Esophagus muscularis mucosa (tissue), 4 donors: ENCODE measurements at regions not wholly inside any gene's neighbourhood (a gene's known extent, or its start where the extent isn't known, plus 50 kb on each side); places are given as distances from the start of the nearest gene placed in this dataset.

Experiments
- DNase-seq: peaks from one replicate; pipeline ENCODE4 v3.0.0-alpha.2; 2017; ENCODE audit errors: extremely low spot score
- H3K27ac ChIP-seq, 4 donors: fragments of 200-600 bp; sonication (generic); replicated peaks in 1 of 4; 1 replicate in 3 of 4; 2 replicates in 1 of 4; pipeline ENCODE4 v1.5.1; 2016 to 2019; ENCODE audit warnings: mild to moderate bottlenecking in 1 of 4
- H3K27me3 ChIP-seq, 4 donors: fragments of 200-600 bp; sonication (generic); one replicate each; pipeline versions ENCODE4 v1.5.1 to v1.6.0; 2016 to 2019
- H3K36me3 ChIP-seq, 4 donors: fragments of 200-600 bp; sonication (generic); one replicate each; pipeline ENCODE4 v1.5.1; 2016 to 2019
- H3K4me1 ChIP-seq, 4 donors: fragments of 200-600 bp; sonication (generic); one replicate each; pipeline ENCODE4 v1.5.1; 2016 to 2019
- H3K4me3 ChIP-seq, 4 donors: fragments of 200-600 bp; sonication (generic); 1 replicate in 2 of 4; 2 replicates in 2 of 4; pipeline ENCODE4 v1.5.1; 2016 to 2019; ENCODE audit warnings: mild to moderate bottlenecking in 4 of 4, moderate library complexity in 1 of 4
- H3K9me3 ChIP-seq, 4 donors: fragments of 200-600 bp; sonication (generic); 1 replicate in 3 of 4; 2 replicates in 1 of 4; pipeline ENCODE4 v1.5.1; 2016 to 2019
- CTCF ChIP-seq, 3 experiments: fragments of 200-600 bp in 2 of 3; fragments of 450-650 bp in 1 of 3; sonication (generic) in 2 of 3; IDR thresholded peaks; one replicate each; pipeline ENCODE4 v1.5.1; 2017 to 2019; ENCODE audit warnings: antibody characterized with exemption in 3 of 3, mild to moderate bottlenecking in 2 of 3, moderate library complexity in 1 of 3
- EP300 ChIP-seq: sonication (generic); formaldehyde crosslinking; IDR thresholded peaks from one replicate; pipeline ENCODE4 v1.6.1; 2017; ENCODE audit warnings: antibody characterized with exemption
- POLR2A ChIP-seq: fragments of 450-650 bp; IDR thresholded peaks from one replicate; pipeline ENCODE4 v1.6.1; 2017; ENCODE audit warnings: antibody characterized with exemption, moderate library complexity, mild to moderate bottlenecking, low read depth
- POLR2AphosphoS5 ChIP-seq, 2 donors: sonication (generic); formaldehyde crosslinking; IDR thresholded peaks; one replicate each; pipeline ENCODE4 v1.6.1; 2017; ENCODE audit warnings: antibody characterized with exemption in 2 of 2
- WGBS: methylation state at CpG from one replicate; pipeline ENCODE4 v1.1.5; 2018; 5-methylcytosine and 5-hydroxymethylcytosine counted together
- intact Hi-C: fragments of 100-400 bp; cut with DNase I; formaldehyde crosslinking; loops from one replicate; pipeline ENCODE4 v1.15.1; 2023

GRCh38 chr2:62302631-62303435 is 106.9 kb downstream of the B3GNT2 start:
- Histone ChIP-seq H3K27me3 (no peaks in the 10 kb centered on the region), H3K27ac (no peak overlapping the region), H3K9me3 (no peaks in the 10 kb centered on the region), H3K4me1 (peaks cover 0 to 27% (median 19%) of the 10 kb centered on the region in 4 donors), H3K4me3 (no peak overlapping the region), H3K36me3 (no peaks in the 10 kb centered on the region)
- intact Hi-C loops, result no loop called here
- WGBS, result 81% methylated on average over 6 of the region's 6 CpGs
- TF ChIP-seq POLR2A (no peak), EP300 (no peak), CTCF (IDR thresholded peaks at IDR 0.05) (no peak), POLR2AphosphoS5 (IDR thresholded peaks at IDR 0.05) (no peak)
- DNase-seq, result no peak

GRCh38 chr2:62300925-62301324 is 105.0 kb downstream of the B3GNT2 start:
- Histone ChIP-seq H3K4me3 (no peak overlapping the region), H3K27me3 (no peaks in the 10 kb centered on the region), H3K36me3 (no peaks in the 10 kb centered on the region), H3K9me3 (no peaks in the 10 kb centered on the region), H3K27ac (no peak overlapping the region), H3K4me1 (peaks cover 0 to 16% (median 9%) of the 10 kb centered on the region in 4 donors)
- TF ChIP-seq EP300 (no peak), POLR2AphosphoS5 (IDR thresholded peaks at IDR 0.05) (no peak), CTCF (IDR thresholded peaks at IDR 0.05) (no peak), POLR2A (no peak)
- DNase-seq, result no peak
- intact Hi-C loops, result no loop called here
- WGBS, result 74% methylated on average over 4 of the region's 4 CpGs

- no peaks in the 10 kb centered on the region for H3K36me3 ChIP-seq
- H3K4me3 ChIP-seq, result no peak overlapping the region
- H3K9me3 ChIP-seq, result no peaks in the 10 kb centered on the region
- intact Hi-C loops, result no loop called here
- WGBS, result 61% methylated on average over 3 of the region's 3 CpGs
- H3K27ac ChIP-seq, result no peak overlapping the region
- peaks cover 18 to 24% (median 19%) of the 10 kb centered on the region in 4 donors for H3K4me1 ChIP-seq
- no peak for TF ChIP-seq POLR2A
- no peak for TF ChIP-seq EP300
- no peak for TF ChIP-seq POLR2AphosphoS5 (IDR thresholded peaks at IDR 0.05)
- no peak for TF ChIP-seq CTCF (IDR thresholded peaks at IDR 0.05)
- H3K27me3 ChIP-seq, result no peaks in the 10 kb centered on the region
- no peak for DNase-seq
Measured at GRCh38 chr2:62297624-62298010, 101.7 kb downstream of the B3GNT2 start.

GRCh38 chr2:62296832-62297623 is 101.1 kb downstream of the B3GNT2 start:
- Histone ChIP-seq H3K4me3 (no peak overlapping the region), H3K4me1 (peaks cover 24 to 29% (median 24%) of the 10 kb centered on the region in 4 donors), H3K27ac (no peak overlapping the region), H3K36me3 (no peaks in the 10 kb centered on the region), H3K27me3 (no peaks in the 10 kb centered on the region), H3K9me3 (no peaks in the 10 kb centered on the region)
- no peak for DNase-seq
- WGBS, result 94% methylated on average over 8 of the region's 8 CpGs
- TF ChIP-seq POLR2A, result no peak
- no peak for TF ChIP-seq EP300
- TF ChIP-seq POLR2AphosphoS5 (IDR thresholded peaks at IDR 0.05), result no peak
- no peak for TF ChIP-seq CTCF (IDR thresholded peaks at IDR 0.05)
- intact Hi-C loops, result no loop called here
